ENCODE measurements at regions not wholly inside any gene's neighbourhood (a gene's known extent, or its start where the extent isn't known, plus 50 kb on each side); places are given as distances from the start of the nearest gene placed in this dataset.

GRCh38 chr12:69129017-69129416 is 110.4 kb upstream of the CPSF6 start:
- TF ChIP-seq CTCF (IDR thresholded peaks at IDR 0.05) (no peak), POLR2A (IDR thresholded peaks at IDR 0.05) (no peak)

Data from body of pancreas (tissue), 4 donors.